Lower leg skin (tissue), 4 donors: ENCODE measurements at regions not wholly inside any gene's neighbourhood (a gene's known extent, or its start where the extent isn't known, plus 50 kb on each side); places are given as distances from the start of the nearest gene placed in this dataset.

Source experiments
- DNase-seq, 2 donors: peaks; one replicate each; pipeline ENCODE4 v3.0.0-alpha.2; 2019; ENCODE audit warnings: low spot score in 2 of 2
- H3K4me3 ChIP-seq: fragments of 200-600 bp; sonication (generic); 2 replicates; pipeline ENCODE4 v1.5.1; 2017; ENCODE audit warnings: mild to moderate bottlenecking, low read depth; ENCODE audit not compliant: poor library complexity, severe bottlenecking
- CTCF ChIP-seq, 3 donors: fragments of 450-650 bp; IDR thresholded peaks; one replicate each; pipeline ENCODE4 v1.5.1; 2016; ENCODE audit warnings: antibody characterized with exemption in 3 of 3, mild to moderate bottlenecking in 3 of 3, moderate library complexity in 2 of 3
- POLR2A ChIP-seq, 2 donors: fragments of 450-650 bp; IDR thresholded peaks; one replicate each; pipeline ENCODE4 v1.6.1; 2016 to 2017; ENCODE audit warnings: antibody characterized with exemption in 2 of 2, mild to moderate bottlenecking in 1 of 2, moderate library complexity in 1 of 2
- WGBS, 2 donors: methylation state at CpG; one replicate each; pipeline ENCODE4 v1.1.5; 2018; 5-methylcytosine and 5-hydroxymethylcytosine counted together
- intact Hi-C: fragments of 100-400 bp; cut with DNase I; formaldehyde crosslinking; loops from one replicate; pipeline ENCODE4 v1.15.0; 2023; ENCODE audit warnings: low total_unique reads

GRCh38 chr13:62598708-62599107 lies 1183.1 kb upstream of the PCDH20 start:
- DNase-seq, result no peak
- intact Hi-C loops, result no loop called here
- no peak overlapping the region for H3K4me3 ChIP-seq
- no peak for TF ChIP-seq POLR2A (IDR thresholded peaks at IDR 0.05)
- TF ChIP-seq CTCF (IDR thresholded peaks at IDR 0.05), result no peak
- WGBS, 2 donors, result 74 to 77% methylated on average over 5 of the region's 5 CpGs

- no peak for TF ChIP-seq CTCF (IDR thresholded peaks at IDR 0.05)
- TF ChIP-seq POLR2A (IDR thresholded peaks at IDR 0.05), result no peak
- intact Hi-C loops, result no loop called here
- no peak overlapping the region for H3K4me3 ChIP-seq
- no peak for DNase-seq
These were observed 1180.3 kb upstream of the PCDH20 start for GRCh38 chr13:62595976-62596375.

- H3K4me3 ChIP-seq, result no peak overlapping the region
- no peak for DNase-seq
- intact Hi-C loops, result no loop called here
- TF ChIP-seq POLR2A (IDR thresholded peaks at IDR 0.05) (no peak), CTCF (IDR thresholded peaks at IDR 0.05) (no peak)
- 61 to 67% methylated on average over 2 of the region's 2 CpGs for WGBS, 2 donors
These were observed 1178.2 kb upstream of the PCDH20 start for GRCh38 chr13:62593804-62594203.

GRCh38 chr13:62583466-62583865 lies 1167.8 kb upstream of the PCDH20 start:
- DNase-seq, result no peak
- TF ChIP-seq POLR2A (IDR thresholded peaks at IDR 0.05) (no peak), CTCF (IDR thresholded peaks at IDR 0.05) (no peak)
- WGBS, 2 donors, result 56 to 57% methylated on average over 2 of the region's 2 CpGs
- intact Hi-C loops, result no loop called here
- H3K4me3 ChIP-seq, result no peak overlapping the region

GRCh38 chr13:62578402-62578801 lies 1162.8 kb upstream of the PCDH20 start:
- no peak overlapping the region for H3K4me3 ChIP-seq
- intact Hi-C loops, result no loop called here
- TF ChIP-seq CTCF (IDR thresholded peaks at IDR 0.05), result no peak
- TF ChIP-seq POLR2A (IDR thresholded peaks at IDR 0.05), result no peak
- no peak for DNase-seq

GRCh38 chr13:62564770-62565169 lies 1149.1 kb upstream of the PCDH20 start:
- intact Hi-C loops, result no loop called here
- H3K4me3 ChIP-seq, result no peak overlapping the region
- DNase-seq, result no peak
- 90 to 91% methylated on average over 3 of the region's 3 CpGs for WGBS, 2 donors
- no peak for TF ChIP-seq CTCF (IDR thresholded peaks at IDR 0.05)
